Neural progenitor cell (in vitro differentiated cells): ENCODE measurements at regions not wholly inside any gene's neighbourhood (a gene's known extent, or its start where the extent isn't known, plus 50 kb on each side); places are given as distances from the start of the nearest gene placed in this dataset.

ENCODE experiments used
- EZH2 ChIP-seq: fragments of 200-600 bp; sonication (generic); IDR thresholded peaks from 2 replicates; pipeline ENCODE4 v1.6.1; 2017; ENCODE audit warnings: antibody characterized with exemption, mild to moderate bottlenecking, moderate library complexity
- TF ChIP-seq, protein P1 (sequence below): fragments of 200-600 bp; sonication (generic); IDR thresholded peaks from 2 replicates; pipeline ENCODE4 v1.5.1; 2017; ENCODE audit warnings: antibody characterized with exemption, mild to moderate bottlenecking

GRCh38 chr4:123591875-123592274, 195.3 kb downstream of the SPRY1 start:
- no peak for TF ChIP-seq EZH2
- TF ChIP-seq, protein P1, sequence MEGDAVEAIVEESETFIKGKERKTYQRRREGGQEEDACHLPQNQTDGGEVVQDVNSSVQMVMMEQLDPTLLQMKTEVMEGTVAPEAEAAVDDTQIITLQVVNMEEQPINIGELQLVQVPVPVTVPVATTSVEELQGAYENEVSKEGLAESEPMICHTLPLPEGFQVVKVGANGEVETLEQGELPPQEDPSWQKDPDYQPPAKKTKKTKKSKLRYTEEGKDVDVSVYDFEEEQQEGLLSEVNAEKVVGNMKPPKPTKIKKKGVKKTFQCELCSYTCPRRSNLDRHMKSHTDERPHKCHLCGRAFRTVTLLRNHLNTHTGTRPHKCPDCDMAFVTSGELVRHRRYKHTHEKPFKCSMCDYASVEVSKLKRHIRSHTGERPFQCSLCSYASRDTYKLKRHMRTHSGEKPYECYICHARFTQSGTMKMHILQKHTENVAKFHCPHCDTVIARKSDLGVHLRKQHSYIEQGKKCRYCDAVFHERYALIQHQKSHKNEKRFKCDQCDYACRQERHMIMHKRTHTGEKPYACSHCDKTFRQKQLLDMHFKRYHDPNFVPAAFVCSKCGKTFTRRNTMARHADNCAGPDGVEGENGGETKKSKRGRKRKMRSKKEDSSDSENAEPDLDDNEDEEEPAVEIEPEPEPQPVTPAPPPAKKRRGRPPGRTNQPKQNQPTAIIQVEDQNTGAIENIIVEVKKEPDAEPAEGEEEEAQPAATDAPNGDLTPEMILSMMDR = no peak
